ENCODE measurements at regions not wholly inside any gene's neighbourhood (a gene's known extent, or its start where the extent isn't known, plus 50 kb on each side); places are given as distances from the start of the nearest gene placed in this dataset.

- no peak for FAIRE-seq
- dilution Hi-C loops (cut with MboI; ENCODE audit: extremely low pct_ligation_motif_present, low sequenced_read_pairs) (no loop called here), intact Hi-C loops (cut with micrococcal nuclease) (loop anchor here (1.0 to 5.0 kb wide), 2 partner anchors 405 to 572 kb away; partner anchors contain the start of gene RARB)
- H3K9me1 ChIP-seq (replicated peaks; ENCODE audit: control insufficient read depth, extremely low read depth, insufficient read depth, low read length) = no peaks in the 10 kb centered on the region
- no peaks in the 10 kb centered on the region for H3K9me3 ChIP-seq (replicated peaks; ENCODE audit: control insufficient read depth, insufficient read depth, low read length)
- no peak overlapping the region for H3K4me3 ChIP-seq (replicated peaks in 1 of 3; ENCODE audit: insufficient read depth in 1 of 3, low read depth in 1 of 3, low read length in 3 of 3)
- ChIA-PET CTCF (interaction anchor here (0.9 to 3.3 kb wide), 14 partner anchors 9 to 835 kb away, joined by 3 to 70 read pairs (median 6); no protein-coding TSS in a partner anchor), POLR2A (interaction anchor here (0.5 kb wide), 1 partner anchor 409 kb away, joined by 4 read pairs; no protein-coding TSS in a partner anchor)
- H2AFZ ChIP-seq (ENCODE audit: low read depth, low read length) = no peak overlapping the region
- H3K27ac ChIP-seq (ENCODE audit: insufficient read depth, low read depth, low read length) = no peak overlapping the region
- no peak overlapping the region for H3K9ac ChIP-seq (replicated peaks; ENCODE audit: extremely low read depth, insufficient read depth, low read length)
- no peak for TF ChIP-seq POLR2AphosphoS5 (IDR thresholded peaks at IDR 0.05; ENCODE audit: insufficient read depth, low read depth, low read length)
- TF ChIP-seq GATA2 (IDR thresholded peaks at IDR 0.05; ENCODE audit: insufficient read depth, insufficient read length, low read depth, low read length) = no peak
- TF ChIP-seq POLR2A (IDR thresholded peaks at IDR 0.05; ENCODE audit: low read depth, low read length) = no peak
- TF ChIP-seq, protein P1, sequence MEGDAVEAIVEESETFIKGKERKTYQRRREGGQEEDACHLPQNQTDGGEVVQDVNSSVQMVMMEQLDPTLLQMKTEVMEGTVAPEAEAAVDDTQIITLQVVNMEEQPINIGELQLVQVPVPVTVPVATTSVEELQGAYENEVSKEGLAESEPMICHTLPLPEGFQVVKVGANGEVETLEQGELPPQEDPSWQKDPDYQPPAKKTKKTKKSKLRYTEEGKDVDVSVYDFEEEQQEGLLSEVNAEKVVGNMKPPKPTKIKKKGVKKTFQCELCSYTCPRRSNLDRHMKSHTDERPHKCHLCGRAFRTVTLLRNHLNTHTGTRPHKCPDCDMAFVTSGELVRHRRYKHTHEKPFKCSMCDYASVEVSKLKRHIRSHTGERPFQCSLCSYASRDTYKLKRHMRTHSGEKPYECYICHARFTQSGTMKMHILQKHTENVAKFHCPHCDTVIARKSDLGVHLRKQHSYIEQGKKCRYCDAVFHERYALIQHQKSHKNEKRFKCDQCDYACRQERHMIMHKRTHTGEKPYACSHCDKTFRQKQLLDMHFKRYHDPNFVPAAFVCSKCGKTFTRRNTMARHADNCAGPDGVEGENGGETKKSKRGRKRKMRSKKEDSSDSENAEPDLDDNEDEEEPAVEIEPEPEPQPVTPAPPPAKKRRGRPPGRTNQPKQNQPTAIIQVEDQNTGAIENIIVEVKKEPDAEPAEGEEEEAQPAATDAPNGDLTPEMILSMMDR (IDR thresholded peaks at IDR 0.05; ENCODE audit: extremely low read depth in 1 of 2, insufficient read depth in 1 of 2, low read depth in 1 of 2, low read length in 2 of 2) = peak; percentile 18 to 45
- TF ChIP-seq JUN (IDR thresholded peaks at IDR 0.05; ENCODE audit: borderline replicate concordance, insufficient read depth, insufficient read length, low read depth) = no peak
- TF ChIP-seq MYC (IDR thresholded peaks at IDR 0.05; ENCODE audit: low read depth, low read length) = no peak
- TF ChIP-seq EZH2 (IDR thresholded peaks at IDR 0.05; ENCODE audit: borderline replicate concordance, low read depth, low read length, severe bottlenecking) = no peak
- TF ChIP-seq FOS (IDR thresholded peaks at IDR 0.05; ENCODE audit: borderline replicate concordance, insufficient read depth, low read length) = no peak
- peak; percentile 42 for DNase-seq (ENCODE audit: low read depth, low spot score)
- no peak overlapping the region for H3K4me2 ChIP-seq (ENCODE audit: insufficient read depth, low read length)
- H4K20me1 ChIP-seq (replicated peaks; ENCODE audit: control insufficient read depth, extremely low read depth, insufficient read depth, low read length) = no peaks in the 10 kb centered on the region
- BruUV-seq (replicated peaks) = no TSS peak
- no peaks in the 10 kb centered on the region for H3K36me3 ChIP-seq (ENCODE audit: control insufficient read depth in 2 of 2, extremely low read depth in 1 of 2, insufficient read depth in 2 of 2, low read length in 2 of 2)
- no peaks in the 10 kb centered on the region for H3K27me3 ChIP-seq (ENCODE audit: control insufficient read depth in 2 of 2, insufficient read depth in 2 of 2, low read length in 2 of 2)
- H3K79me2 ChIP-seq (ENCODE audit: control insufficient read depth, insufficient read depth, low read length) = no peaks in the 10 kb centered on the region
- H3K4me1 ChIP-seq (ENCODE audit: control insufficient read depth, extremely low read depth, insufficient read depth, low read length) = no peaks in the 10 kb centered on the region
Measured at GRCh38 chr3:25021816-25022215, 406.2 kb upstream of the RARB start.

All from endothelial cell of umbilical vein (primary cell).